IMR-90 (cell line): ENCODE measurements at regions not wholly inside any gene's neighbourhood (a gene's known extent, or its start where the extent isn't known, plus 50 kb on each side); places are given as distances from the start of the nearest gene placed in this dataset.

Source experiments
- ATAC-seq: fragments of 200-7000 bp; cut with Tn5 transposase; 2 replicates; pipeline ENCODE4 v1.9.1; 2020; ENCODE audit warnings: low read depth, mild to moderate bottlenecking, moderate library complexity
- BruUV-seq: library from RNA; stranded (reverse); fragments of 400-500 nt; replicated peaks from 2 replicates; lab custom pipeline; 2021; lab: Mats Ljungman, UMichigan
- CTCF ChIA-PET: fragments of 300-600 bp; formaldehyde crosslinking; extraction: SDS; loops from one replicate; lab custom pipeline; 2021; ENCODE audit warnings: antibody characterized with exemption; lab: Yijun Ruan, JAX
- POLR2A ChIA-PET: fragments of 300-600 bp; sonication (Branson Sonifier 250); formaldehyde crosslinking; loops from one replicate; lab custom pipeline; 2022; ENCODE audit warnings: antibody characterized with exemption; ENCODE audit not compliant: unreplicated experiment; lab: Charles Lee
- DNase-seq: peaks from one replicate; pipeline ENCODE4 v3.0.0; 2013
- H2AFZ ChIP-seq: replicated peaks from 2 replicates; pipeline ENCODE3; 2013; ENCODE audit warnings: low read length, mild to moderate bottlenecking; ENCODE audit not compliant: poor library complexity
- H2AK5ac ChIP-seq: 2 replicates; pipeline ENCODE4 v1.6.1; 2013; ENCODE audit warnings: low read depth, low read length, inconsistent platforms
- H2AK9ac ChIP-seq: replicated peaks from 2 replicates; pipeline ENCODE3; 2013; ENCODE audit warnings: mild to moderate bottlenecking, low read depth, low read length, moderate library complexity; ENCODE audit not compliant: poor library complexity
- H2BK120ac ChIP-seq: 2 replicates; pipeline ENCODE4 v1.6.1; 2013; ENCODE audit warnings: low read depth, low read length, inconsistent platforms
- H2BK15ac ChIP-seq: 3 replicates; pipeline ENCODE4 v1.6.1; 2013; ENCODE audit warnings: low read depth, low read length, inconsistent platforms
- H2BK20ac ChIP-seq: 2 replicates; pipeline ENCODE4 v1.6.1; 2013; ENCODE audit warnings: low read depth, mild to moderate bottlenecking, inconsistent platforms, low read length, moderate library complexity
- H2BK5ac ChIP-seq: 2 replicates; pipeline ENCODE4 v1.6.1; 2013; ENCODE audit warnings: mild to moderate bottlenecking, low read depth, low read length, inconsistent platforms; ENCODE audit not compliant: poor library complexity, severe bottlenecking
- H3K14ac ChIP-seq: replicated peaks from 2 replicates; pipeline ENCODE4 v1.6.1; 2013; ENCODE audit warnings: low read depth, low read length, inconsistent platforms
- H3K18ac ChIP-seq: 2 replicates; pipeline ENCODE4 v1.6.1; 2013; ENCODE audit warnings: low read depth, low read length, control low read depth
- H3K23ac ChIP-seq: 2 replicates; pipeline ENCODE4 v1.6.1; 2013; ENCODE audit warnings: low read depth, low read length, inconsistent platforms
- H3K27ac ChIP-seq: 2 replicates; pipeline ENCODE4 v1.5.1; 2013; ENCODE audit warnings: mild to moderate bottlenecking, control low read depth, low read length; ENCODE audit not compliant: insufficient read depth
- H3K27me3 ChIP-seq: 2 replicates; pipeline ENCODE4 v1.6.1; 2013; ENCODE audit warnings: low read length; ENCODE audit not compliant: control insufficient read depth, insufficient read depth
- H3K36me3 ChIP-seq: 2 replicates; pipeline ENCODE4 v1.6.1; 2013; ENCODE audit warnings: low read length, mixed read lengths; ENCODE audit not compliant: control insufficient read depth, insufficient read depth
- H3K4ac ChIP-seq: 2 replicates; pipeline ENCODE4 v1.6.1; 2013; ENCODE audit warnings: low read depth, low read length, inconsistent platforms
- H3K4me1 ChIP-seq: 2 replicates; pipeline ENCODE4 v1.6.1; 2013; ENCODE audit warnings: low read length, mixed read lengths; ENCODE audit not compliant: control insufficient read depth, insufficient read depth
- H3K4me2 ChIP-seq: 2 replicates; pipeline ENCODE4 v1.6.1; 2013; ENCODE audit warnings: low read depth, mild to moderate bottlenecking, control low read depth, low read length, moderate library complexity
- H3K4me3 ChIP-seq: 2 replicates; pipeline ENCODE4 v1.5.1; 2013; ENCODE audit warnings: low read depth, mild to moderate bottlenecking, control low read depth, low read length, moderate library complexity; ENCODE audit not compliant: insufficient read depth
- H3K56ac ChIP-seq: 2 replicates; pipeline ENCODE4 v1.6.1; 2013; ENCODE audit warnings: low read length, inconsistent platforms; ENCODE audit not compliant: insufficient read depth; ENCODE audit errors: extremely low read depth
- H3K79me1 ChIP-seq, 2 experiments: 2 replicates each; pipeline ENCODE4 v1.6.1; 2013; ENCODE audit warnings: low read length in 2 of 2, inconsistent platforms in 1 of 2, low read depth in 1 of 2
- H3K9ac ChIP-seq: 2 replicates; pipeline ENCODE4 v1.6.1; 2013; ENCODE audit warnings: low read depth, low read length, control low read depth
- H3K9me1 ChIP-seq: 2 replicates; pipeline ENCODE4 v1.6.1; 2013; ENCODE audit warnings: low read length, inconsistent platforms; ENCODE audit not compliant: insufficient read depth
- H3K9me3 ChIP-seq: 2 replicates; pipeline ENCODE4 v1.6.1; 2013; ENCODE audit warnings: low read length; ENCODE audit not compliant: control insufficient read depth, insufficient read depth
- H4K20me1 ChIP-seq: 2 replicates; pipeline ENCODE4 v1.6.1; 2013; ENCODE audit warnings: low read length, inconsistent platforms; ENCODE audit not compliant: insufficient read depth
- H4K5ac ChIP-seq: 2 replicates; pipeline ENCODE4 v1.6.1; 2013; ENCODE audit warnings: mild to moderate bottlenecking, low read depth, low read length, control low read depth
- H4K8ac ChIP-seq, 2 experiments: 2 replicates each; pipeline ENCODE4 v1.6.1; 2013; ENCODE audit warnings: low read depth in 2 of 2, low read length in 2 of 2, control low read depth in 1 of 2, inconsistent platforms in 1 of 2
- H4K91ac ChIP-seq: 2 replicates; pipeline ENCODE4 v1.6.1; 2013; ENCODE audit warnings: low read depth, low read length, inconsistent platforms; ENCODE audit not compliant: insufficient read depth
- CHD1 ChIP-seq: IDR thresholded peaks from 2 replicates; pipeline ENCODE4 v1.6.1; 2012; ENCODE audit warnings: low read depth, low read length, improper control_type of control experiment
- FOS ChIP-seq: fragments of 150-350 bp; IDR thresholded peaks from 2 replicates; pipeline ENCODE4 v1.6.1; 2016; ENCODE audit warnings: low read depth, low read length
- MAFK ChIP-seq: IDR thresholded peaks from 2 replicates; pipeline ENCODE4 v1.6.1; 2012; ENCODE audit warnings: low read depth, low read length, improper control_type of control experiment
- POLR2A ChIP-seq: IDR thresholded peaks from 2 replicates; pipeline ENCODE4 v1.6.1; 2012; ENCODE audit warnings: mild to moderate bottlenecking, low read depth, low read length
- RCOR1 ChIP-seq: IDR thresholded peaks from 2 replicates; pipeline ENCODE4 v1.6.1; 2012; ENCODE audit warnings: mild to moderate bottlenecking, low read length, improper control_type of control experiment; ENCODE audit not compliant: insufficient replicate concordance
- WGBS, 2 experiments: methylation state at CpG; one replicate each; pipeline versions ENCODE4 v1.1.5 to v1.1.7; 2013; ENCODE audit warnings: missing lambda C conversion rate in 2 of 2; ENCODE audit not compliant: insufficient read length in 1 of 2; ENCODE audit errors: extremely low coverage in 2 of 2; 5-methylcytosine and 5-hydroxymethylcytosine counted together
- dilution Hi-C: fragments of 300-500 bp; cut with HindIII; formaldehyde crosslinking; loops from one replicate; pipeline ENCODE4 v1.14.3; 2018; ENCODE audit warnings: low sequenced_read_pairs; ENCODE audit not compliant: unreplicated experiment
- in situ Hi-C: fragments of 300-500 bp; cut with MboI; formaldehyde crosslinking; loops from 3 replicates; pipeline ENCODE4 v1.14.3; 2019; ENCODE audit warnings: low sequenced_read_pairs, inconsistent platforms, mixed read lengths
- intact Hi-C: fragments of 100-400 bp; cut with micrococcal nuclease; formaldehyde crosslinking; loops from 2 replicates; pipeline ENCODE4 v1.10.0; 2022

DNA sequence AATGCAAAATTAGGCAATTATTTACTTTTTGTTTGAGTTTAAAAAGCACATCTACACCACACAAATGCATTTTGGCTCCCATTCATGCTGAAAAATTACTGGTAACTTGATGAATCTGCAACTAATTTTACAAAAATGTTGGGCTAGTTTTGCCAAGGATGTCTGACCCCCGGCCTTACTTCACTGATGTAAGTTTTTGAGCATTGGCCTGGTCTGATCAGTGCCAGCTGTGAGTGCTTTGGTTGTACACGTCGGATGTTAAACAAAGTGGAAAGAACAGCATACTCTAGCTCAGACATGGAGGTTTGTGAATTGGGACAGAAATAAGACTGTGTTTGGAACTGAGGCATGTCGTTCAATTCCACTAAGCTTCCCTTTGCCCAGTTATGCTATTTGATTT lies 1044.2 kb downstream of the TLE4 start:
- Histone ChIP-seq H3K14ac (no peak overlapping the region), H3K36me3 (no peaks in the 10 kb centered on the region), H3K18ac (no peak overlapping the region), H3K9me1 (no peaks in the 10 kb centered on the region), H4K8ac (no peak overlapping the region), H2AFZ (peak overlapping the region; percentile 58), H3K23ac (no peak overlapping the region), H4K91ac (no peak overlapping the region), H2AK9ac (no peak overlapping the region), H2AK5ac (no peak overlapping the region), H3K4ac (no peak overlapping the region), H3K27me3 (no peaks in the 10 kb centered on the region), H2BK20ac (no peak overlapping the region), H2BK120ac (no peak overlapping the region; the same call in 1 of the 2 replicates), H2BK15ac (no peak overlapping the region), H3K4me3 (no peak overlapping the region), H3K9me3 (no peaks in the 10 kb centered on the region), H3K4me1 (no peaks in the 10 kb centered on the region), H2BK5ac (no peak overlapping the region), H3K4me2 (no peak overlapping the region), H3K56ac (no peak overlapping the region), H4K20me1 (no peaks in the 10 kb centered on the region), H4K5ac (no peak overlapping the region), H3K79me1 (no peaks in the 10 kb centered on the region), H3K27ac (no peak overlapping the region), H3K9ac (no peak overlapping the region)
- ChIA-PET CTCF (no interaction called here), POLR2A (no interaction called here)
- DNase-seq: peak; percentile 65
- TF ChIP-seq RCOR1 (no peak), MAFK (no peak), FOS (no peak), POLR2A (no peak), CHD1 (no peak)
- dilution Hi-C loops: no loop called here
- no CpG with 5 or more reads among the region's 4 CpGs for WGBS, 2 experiments
- peak; percentile 85 for ATAC-seq
- in situ Hi-C loops: no loop called here
- no TSS peak for BruUV-seq
- intact Hi-C loops: no loop called here
